ENCODE measurements at regions not wholly inside any gene's neighbourhood (a gene's known extent, or its start where the extent isn't known, plus 50 kb on each side); places are given as distances from the start of the nearest gene placed in this dataset.
"Not testable (repeated sequence)": the region's sequence is repeated elsewhere in the genome, so short reads cannot be mapped to it uniquely, and the experiment has no call there.

- DNase-seq (ENCODE audit: low read depth in 3 of 3, low spot score in 1 of 3): no peak
Observed at GRCh38 chr9:97772145-97772544, 75.0 kb upstream of the XPA start.

- DNase-seq (ENCODE audit: low read depth in 3 of 3, low spot score in 1 of 3): no peak
Observed at GRCh38 chr9:97773091-97773490, 76.0 kb upstream of the XPA start.

GRCh38 chr9:97773723-97774122 lies 76.6 kb upstream of the XPA start:
- DNase-seq (ENCODE audit: low read depth in 3 of 3, low spot score in 1 of 3): no peak

- no peak for DNase-seq (ENCODE audit: low read depth in 3 of 3, low spot score in 1 of 3)
Observed at GRCh38 chr9:97774673-97775072, 77.5 kb upstream of the XPA start.

- not testable (repeated sequence) for DNase-seq (ENCODE audit: low read depth in 3 of 3, low spot score in 1 of 3)
Observed at GRCh38 chr9:97778740-97779139, 74.3 kb upstream of the FOXE1 start.

GRCh38 chr9:97779608-97780007 lies 73.4 kb upstream of the FOXE1 start:
- no peak for DNase-seq (ENCODE audit: low read depth in 3 of 3, low spot score in 1 of 3)

GRCh38 chr9:97781902-97782301 lies 71.1 kb upstream of the FOXE1 start:
- no peak for DNase-seq (ENCODE audit: low read depth in 3 of 3, low spot score in 1 of 3)

- no peak for DNase-seq (ENCODE audit: low read depth in 3 of 3, low spot score in 1 of 3)
Observed at GRCh38 chr9:97786341-97786740, 66.7 kb upstream of the FOXE1 start.

- DNase-seq (ENCODE audit: low read depth in 3 of 3, low spot score in 1 of 3): no peak
Observed at GRCh38 chr9:97787551-97787950, 65.5 kb upstream of the FOXE1 start.

GRCh38 chr9:97788763-97789663 lies 64.0 kb upstream of the FOXE1 start:
- DNase-seq (ENCODE audit: low read depth in 3 of 3, low spot score in 1 of 3): no peak

GRCh38 chr9:97790542-97790941 lies 62.5 kb upstream of the FOXE1 start:
- DNase-seq (ENCODE audit: low read depth in 3 of 3, low spot score in 1 of 3): no peak

GRCh38 chr9:97791542-97791941 lies 61.5 kb upstream of the FOXE1 start:
- no peak for DNase-seq (ENCODE audit: low read depth in 3 of 3, low spot score in 1 of 3)

GRCh38 chr9:97793067-97793466 lies 60.0 kb upstream of the FOXE1 start:
- DNase-seq (ENCODE audit: low read depth in 3 of 3, low spot score in 1 of 3): no peak

GRCh38 chr9:97794666-97795065 lies 58.4 kb upstream of the FOXE1 start:
- no peak for DNase-seq (ENCODE audit: low read depth in 3 of 3, low spot score in 1 of 3)

GRCh38 chr9:97796176-97796575 lies 56.9 kb upstream of the FOXE1 start:
- not testable (repeated sequence) for DNase-seq (ENCODE audit: low read depth in 3 of 3, low spot score in 1 of 3)

- no peak for DNase-seq (ENCODE audit: low read depth in 3 of 3, low spot score in 1 of 3)
Observed at GRCh38 chr9:97801180-97801579, 51.8 kb upstream of the FOXE1 start.

GRCh38 chr9:97802276-97802675 lies 50.8 kb upstream of the FOXE1 start:
- DNase-seq (ENCODE audit: low read depth in 3 of 3, low spot score in 1 of 3): no peak

- DNase-seq (ENCODE audit: low read depth in 3 of 3, low spot score in 1 of 3): peak; percentile 37 to 65 (median 64)
Observed at GRCh38 chr9:97803167-97804058, 49.6 kb upstream of the FOXE1 start.
